Kidney (tissue), 13 donors: ENCODE measurements at regions not wholly inside any gene's neighbourhood (a gene's known extent, or its start where the extent isn't known, plus 50 kb on each side); places are given as distances from the start of the nearest gene placed in this dataset.

ENCODE experiments used
- DNase-seq, 5 donors: peaks; one replicate each; pipeline ENCODE4 v3.0.0-alpha.2; 2013 to 2020
- FAIRE-seq: peaks from 2 replicates; lab custom pipeline; 2012; peaks lifted over from hg19 to GRCh38; lab: Jason Lieb, UNC
- H3K27ac ChIP-seq, 2 donors: one replicate each; pipeline ENCODE4 v1.7.0; 2013; ENCODE audit warnings: low read depth in 2 of 2, low read length in 2 of 2, inconsistent platforms in 1 of 2
- H3K27me3 ChIP-seq: one replicate; pipeline ENCODE4 v1.7.1; 2013; ENCODE audit warnings: low read length, inconsistent platforms; ENCODE audit not compliant: control insufficient read depth, insufficient read depth
- H3K36me3 ChIP-seq, 3 donors: one replicate each; pipeline versions ENCODE4 v1.7.0 to v1.7.1; 2013; ENCODE audit warnings: low read length in 3 of 3, control low read depth in 1 of 3, inconsistent platforms in 1 of 3; ENCODE audit not compliant: insufficient read depth in 3 of 3, control insufficient read depth in 2 of 3
- H3K4me1 ChIP-seq, 3 donors: one replicate each; pipeline versions ENCODE4 v1.7.0 to v1.7.1; 2013; ENCODE audit warnings: low read length in 3 of 3, inconsistent platforms in 1 of 3, low read depth in 1 of 3; ENCODE audit not compliant: control insufficient read depth in 2 of 3, insufficient read depth in 2 of 3
- H3K4me3 ChIP-seq, 3 donors: one replicate each; pipeline versions ENCODE4 v1.7.0 to v1.8.1; 2013; ENCODE audit warnings: low read length in 3 of 3, control low read depth in 1 of 3, inconsistent platforms in 1 of 3
- H3K9ac ChIP-seq, 3 donors: one replicate each; pipeline versions ENCODE4 v1.7.0 to v1.7.1; 2013; ENCODE audit warnings: low read length in 3 of 3, control low read depth in 1 of 3, inconsistent platforms in 1 of 3
- H3K9me3 ChIP-seq, 3 donors: one replicate each; pipeline versions ENCODE4 v1.7.0 to v1.7.1; 2013; ENCODE audit warnings: low read length in 3 of 3, control low read depth in 1 of 3, inconsistent platforms in 1 of 3; ENCODE audit not compliant: control insufficient read depth in 2 of 3, insufficient read depth in 1 of 3
- intact Hi-C: fragments of 100-400 bp; cut with DNase I; formaldehyde crosslinking; loops from one replicate; pipeline ENCODE4 v1.11.1; 2022
- TF ChIP-seq, protein P1 (sequence below): IDR thresholded peaks from 3 replicates; pipeline ENCODE4 v1.5.1; 2012; ENCODE audit warnings: mild to moderate bottlenecking, moderate library complexity, borderline replicate concordance; ENCODE audit not compliant: insufficient read depth; ENCODE audit errors: extremely low read depth
- donor health status: control.
- donor health status: control.
- donor health status: control.
- donor health status: control.
- donor health status: control.
- donor health status: DM: yes; HTN: yes; CAD: no.
- donor health status: Normal renal cell carcinoma (clear cell type).

- Histone ChIP-seq H3K27ac (no peak overlapping the region), H3K9ac (no peak overlapping the region), H3K27me3 (no peaks in the 10 kb centered on the region), H3K4me3 (no peak overlapping the region), H3K9me3 (no peaks in the 10 kb centered on the region), H3K36me3 (no peaks in the 10 kb centered on the region), H3K4me1 (no peaks in the 10 kb centered on the region)
- no peak for DNase-seq
- intact Hi-C loops, result no loop called here
- TF ChIP-seq, protein P1, sequence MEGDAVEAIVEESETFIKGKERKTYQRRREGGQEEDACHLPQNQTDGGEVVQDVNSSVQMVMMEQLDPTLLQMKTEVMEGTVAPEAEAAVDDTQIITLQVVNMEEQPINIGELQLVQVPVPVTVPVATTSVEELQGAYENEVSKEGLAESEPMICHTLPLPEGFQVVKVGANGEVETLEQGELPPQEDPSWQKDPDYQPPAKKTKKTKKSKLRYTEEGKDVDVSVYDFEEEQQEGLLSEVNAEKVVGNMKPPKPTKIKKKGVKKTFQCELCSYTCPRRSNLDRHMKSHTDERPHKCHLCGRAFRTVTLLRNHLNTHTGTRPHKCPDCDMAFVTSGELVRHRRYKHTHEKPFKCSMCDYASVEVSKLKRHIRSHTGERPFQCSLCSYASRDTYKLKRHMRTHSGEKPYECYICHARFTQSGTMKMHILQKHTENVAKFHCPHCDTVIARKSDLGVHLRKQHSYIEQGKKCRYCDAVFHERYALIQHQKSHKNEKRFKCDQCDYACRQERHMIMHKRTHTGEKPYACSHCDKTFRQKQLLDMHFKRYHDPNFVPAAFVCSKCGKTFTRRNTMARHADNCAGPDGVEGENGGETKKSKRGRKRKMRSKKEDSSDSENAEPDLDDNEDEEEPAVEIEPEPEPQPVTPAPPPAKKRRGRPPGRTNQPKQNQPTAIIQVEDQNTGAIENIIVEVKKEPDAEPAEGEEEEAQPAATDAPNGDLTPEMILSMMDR, result no peak
- no peak for FAIRE-seq
Observed at GRCh38 chr19:28582796-28583195, 630.2 kb downstream of the UQCRFS1 start.

DNA sequence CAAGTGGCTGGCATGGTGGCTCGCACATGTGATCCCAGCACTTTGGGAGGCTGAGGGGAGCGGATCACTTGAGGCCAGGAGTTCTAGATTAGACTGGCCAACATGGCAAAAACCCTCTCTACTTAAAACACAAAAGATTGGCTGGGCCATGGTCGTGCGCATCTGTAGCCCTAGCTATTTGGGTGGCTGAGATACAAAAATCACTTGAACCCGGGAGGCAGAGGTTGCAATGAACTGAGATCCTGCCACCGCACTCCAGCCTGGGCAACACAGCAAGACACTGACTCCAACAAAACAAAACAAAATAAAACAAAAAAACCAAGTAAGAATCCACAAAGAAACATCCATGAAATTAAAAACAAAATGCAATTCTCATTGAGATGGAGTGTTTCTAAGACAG, 630.6 kb downstream of the UQCRFS1 start:
- H3K4me3 ChIP-seq, result no peak overlapping the region
- H3K9ac ChIP-seq, result no peak overlapping the region
- no peaks in the 10 kb centered on the region for H3K9me3 ChIP-seq
- no peaks in the 10 kb centered on the region for H3K4me1 ChIP-seq
- TF ChIP-seq, protein P1, result no peak
- intact Hi-C loops, result no loop called here
- H3K27me3 ChIP-seq, result no peaks in the 10 kb centered on the region
- H3K36me3 ChIP-seq, result no peaks in the 10 kb centered on the region
- DNase-seq, result no peak
- FAIRE-seq, result no peak
- H3K27ac ChIP-seq, result no peak overlapping the region

DNA sequence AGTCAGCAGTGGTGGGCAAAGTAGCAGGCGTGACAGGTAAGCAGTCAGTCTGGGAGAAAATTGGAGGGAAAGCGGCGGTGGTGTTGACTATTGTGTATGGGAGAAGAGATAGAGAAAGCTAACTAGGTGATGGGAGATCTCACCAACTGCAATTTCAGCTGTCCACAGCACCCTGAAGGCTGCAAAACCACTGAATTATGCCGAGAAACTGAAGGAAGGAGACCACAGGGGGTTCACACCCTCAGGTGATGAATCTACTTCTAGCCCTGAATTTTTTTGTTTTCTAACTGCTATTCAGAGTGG, 631.5 kb downstream of the UQCRFS1 start:
- no peak for DNase-seq
- H3K9me3 ChIP-seq, result no peaks in the 10 kb centered on the region
- H3K27me3 ChIP-seq, result no peaks in the 10 kb centered on the region
- H3K9ac ChIP-seq, result no peak overlapping the region
- FAIRE-seq, result no peak
- H3K27ac ChIP-seq, result no peak overlapping the region
- H3K36me3 ChIP-seq, result no peaks in the 10 kb centered on the region
- intact Hi-C loops, result no loop called here
- TF ChIP-seq, protein P1, result no peak
- H3K4me1 ChIP-seq, result no peaks in the 10 kb centered on the region
- no peak overlapping the region for H3K4me3 ChIP-seq

DNA sequence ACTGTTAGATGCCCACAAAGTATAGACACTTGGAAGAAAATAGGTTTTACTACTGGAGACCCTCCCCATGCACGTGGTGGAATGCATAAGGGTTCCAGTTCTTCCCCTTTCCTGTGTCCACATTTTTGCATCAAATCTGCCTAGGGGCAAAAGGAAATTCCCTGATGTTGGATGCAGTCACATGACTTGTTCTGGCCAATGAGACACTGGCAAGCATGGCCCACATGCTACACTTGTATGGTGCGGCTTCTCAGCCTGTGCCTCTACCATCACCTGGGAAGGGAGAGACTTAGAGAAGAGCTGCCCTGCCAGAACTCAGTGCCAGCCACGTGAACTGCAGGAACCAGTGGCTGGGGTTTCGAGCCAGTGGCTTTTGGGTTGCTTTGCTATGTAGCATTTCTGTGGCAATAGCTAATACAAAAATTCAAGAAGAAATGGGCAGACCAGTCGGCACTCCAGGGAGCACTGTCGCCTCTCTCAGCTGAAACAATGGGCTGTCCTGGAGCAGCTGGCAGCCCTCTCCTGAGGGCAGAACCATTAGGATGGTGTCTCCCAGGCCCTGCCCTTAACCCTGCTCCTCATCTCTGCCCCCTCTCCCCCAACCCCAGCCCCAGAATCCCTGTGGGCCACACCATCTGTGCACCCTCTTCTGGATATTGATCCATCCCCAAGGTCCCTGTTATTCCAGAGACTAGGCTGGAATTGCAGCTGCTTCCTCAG, 634.0 kb downstream of the UQCRFS1 start:
- Histone ChIP-seq H3K36me3 (no peaks in the 10 kb centered on the region), H3K27me3 (no peaks in the 10 kb centered on the region), H3K4me1 (no peaks in the 10 kb centered on the region), H3K9ac (no peak overlapping the region), H3K9me3 (no peaks in the 10 kb centered on the region), H3K4me3 (no peak overlapping the region), H3K27ac (no peak overlapping the region)
- intact Hi-C loops, result no loop called here
- DNase-seq (no peak), FAIRE-seq (no peak)
- TF ChIP-seq, protein P1, result no peak
